ENCODE measurements at regions not wholly inside any gene's neighbourhood (a gene's known extent, or its start where the extent isn't known, plus 50 kb on each side); places are given as distances from the start of the nearest gene placed in this dataset.

- no peaks in the 10 kb centered on the region for H3K36me3 ChIP-seq (ENCODE audit: control insufficient read depth in 2 of 2, extremely low read depth in 1 of 2, insufficient read depth in 2 of 2, low read length in 2 of 2)
- H3K9ac ChIP-seq (ENCODE audit: control insufficient read depth, extremely low read depth, insufficient read depth, low read length): no peak overlapping the region
- dilution Hi-C loops (cut with MboI; ENCODE audit: extremely low pct_ligation_motif_present, low sequenced_read_pairs): no loop called here
- H3K4me2 ChIP-seq (ENCODE audit: control insufficient read depth, extremely low read depth, insufficient read depth, low read depth, low read length): no peak overlapping the region
- no peak overlapping the region for H3K27ac ChIP-seq (ENCODE audit: control insufficient read depth, insufficient read depth, low read length)
- peaks cover 16% of the 10 kb centered on the region for H3K27me3 ChIP-seq (ENCODE audit: control insufficient read depth, extremely low read depth, insufficient read depth, low read length)
- no peak overlapping the region for H3K4me3 ChIP-seq (ENCODE audit: control insufficient read depth in 2 of 3, extremely low read depth in 1 of 3, insufficient read depth in 2 of 3, low read depth in 1 of 3, low read length in 3 of 3)
- FAIRE-seq (no peak), DNase-seq (ENCODE audit: low read depth, low spot score) (no peak)
- H3K4me1 ChIP-seq (ENCODE audit: control insufficient read depth, extremely low read depth, insufficient read depth, low read length): no peaks in the 10 kb centered on the region
- H3K79me2 ChIP-seq (ENCODE audit: control insufficient read depth, insufficient read depth, low read length): no peaks in the 10 kb centered on the region
- TF ChIP-seq CTCF (optimal IDR thresholded peaks at IDR 0.05 in 1 of 3, IDR thresholded peaks at IDR 0.05 in 1 of 3, conservative IDR thresholded peaks at IDR 0.05 in 1 of 3; ENCODE audit: extremely low read depth in 1 of 3, insufficient read depth in 2 of 3, low read length in 3 of 3) (no peak), EZH2 (IDR thresholded peaks at IDR 0.05; ENCODE audit: low read length) (no peak)
- H4K20me1 ChIP-seq (ENCODE audit: control insufficient read depth, extremely low read depth, insufficient read depth, low read length): no peaks in the 10 kb centered on the region
- no peaks in the 10 kb centered on the region for H3K9me3 ChIP-seq (ENCODE audit: control insufficient read depth, low read depth, low read length)
- no peaks in the 10 kb centered on the region for H3K9me1 ChIP-seq (ENCODE audit: control insufficient read depth, extremely low read depth, insufficient read depth, low read length)
- no peak overlapping the region for H2AFZ ChIP-seq (ENCODE audit: control insufficient read depth, low read length)
These were observed 136.7 kb upstream of the GSC start for GRCh38 chr14:94906577-94906976.

- H3K9me1 ChIP-seq (ENCODE audit: control insufficient read depth, extremely low read depth, insufficient read depth, low read length): no peaks in the 10 kb centered on the region
- H3K9me3 ChIP-seq (ENCODE audit: control insufficient read depth, low read depth, low read length): no peaks in the 10 kb centered on the region
- no peak overlapping the region for H3K27ac ChIP-seq (ENCODE audit: control insufficient read depth, insufficient read depth, low read length)
- H3K4me1 ChIP-seq (ENCODE audit: control insufficient read depth, extremely low read depth, insufficient read depth, low read length): no peaks in the 10 kb centered on the region
- H3K27me3 ChIP-seq (ENCODE audit: control insufficient read depth, extremely low read depth, insufficient read depth, low read length): peaks cover 14% of the 10 kb centered on the region
- FAIRE-seq: no peak
- TF ChIP-seq EZH2 (IDR thresholded peaks at IDR 0.05; ENCODE audit: low read length): no peak
- no peak for TF ChIP-seq CTCF (optimal IDR thresholded peaks at IDR 0.05 in 1 of 3, IDR thresholded peaks at IDR 0.05 in 1 of 3, conservative IDR thresholded peaks at IDR 0.05 in 1 of 3; ENCODE audit: extremely low read depth in 1 of 3, insufficient read depth in 2 of 3, low read length in 3 of 3)
- no peak overlapping the region for H2AFZ ChIP-seq (ENCODE audit: control insufficient read depth, low read length)
- H4K20me1 ChIP-seq (ENCODE audit: control insufficient read depth, extremely low read depth, insufficient read depth, low read length): no peaks in the 10 kb centered on the region
- no peaks in the 10 kb centered on the region for H3K79me2 ChIP-seq (ENCODE audit: control insufficient read depth, insufficient read depth, low read length)
- H3K9ac ChIP-seq (ENCODE audit: control insufficient read depth, extremely low read depth, insufficient read depth, low read length): no peak overlapping the region
- no peak overlapping the region for H3K4me2 ChIP-seq (ENCODE audit: control insufficient read depth, extremely low read depth, insufficient read depth, low read depth, low read length)
- no peak for DNase-seq (ENCODE audit: low read depth, low spot score)
- no peak overlapping the region for H3K4me3 ChIP-seq (ENCODE audit: control insufficient read depth in 2 of 3, extremely low read depth in 1 of 3, insufficient read depth in 2 of 3, low read depth in 1 of 3, low read length in 3 of 3)
- dilution Hi-C loops (cut with MboI; ENCODE audit: extremely low pct_ligation_motif_present, low sequenced_read_pairs): no loop called here
- H3K36me3 ChIP-seq (ENCODE audit: control insufficient read depth in 2 of 2, extremely low read depth in 1 of 2, insufficient read depth in 2 of 2, low read length in 2 of 2): no peaks in the 10 kb centered on the region
These were observed 134.7 kb upstream of the GSC start for GRCh38 chr14:94904636-94905035.

Data from keratinocyte (primary cell).